Upper lobe of right lung (tissue), 1 donor: ENCODE measurements at regions not wholly inside any gene's neighbourhood (a gene's known extent, or its start where the extent isn't known, plus 50 kb on each side); places are given as distances from the start of the nearest gene placed in this dataset.

Experiments used
- ATAC-seq: fragments of 200-7000 bp; cut with Tn5 transposase; one replicate; pipeline ENCODE4 v1.9.1; 2020; ENCODE audit warnings: mild to moderate bottlenecking, moderate library complexity
- DNase-seq: peaks from one replicate; pipeline ENCODE4 v3.0.0-alpha.2; 2020
- H3K27ac ChIP-seq: fragments of 200-600 bp; one replicate; pipeline ENCODE4 v1.8.0; 2022
- H3K27me3 ChIP-seq: fragments of 200-600 bp; one replicate; pipeline ENCODE4 v1.8.0; 2022; ENCODE audit warnings: mild to moderate bottlenecking
- H3K36me3 ChIP-seq: fragments of 200-600 bp; one replicate; pipeline ENCODE4 v1.8.0; 2022
- H3K4me1 ChIP-seq: fragments of 200-600 bp; one replicate; pipeline ENCODE4 v1.8.0; 2022
- H3K4me3 ChIP-seq: fragments of 200-600 bp; one replicate; pipeline ENCODE4 v1.8.0; 2022; ENCODE audit warnings: mild to moderate bottlenecking
- H3K9me3 ChIP-seq: fragments of 200-600 bp; one replicate; pipeline ENCODE4 v1.8.0; 2022
- CTCF ChIP-seq: fragments of 200-600 bp; IDR thresholded peaks from one replicate; pipeline ENCODE4 v1.8.0; 2022; ENCODE audit warnings: antibody characterized with exemption
- intact Hi-C: fragments of 100-400 bp; cut with DNase I; formaldehyde crosslinking; loops from one replicate; pipeline ENCODE4 v1.11.0; 2022
- donor health status: DM: no; HTN: yes; CAD: no; lungs with severe emphysema.

DNA sequence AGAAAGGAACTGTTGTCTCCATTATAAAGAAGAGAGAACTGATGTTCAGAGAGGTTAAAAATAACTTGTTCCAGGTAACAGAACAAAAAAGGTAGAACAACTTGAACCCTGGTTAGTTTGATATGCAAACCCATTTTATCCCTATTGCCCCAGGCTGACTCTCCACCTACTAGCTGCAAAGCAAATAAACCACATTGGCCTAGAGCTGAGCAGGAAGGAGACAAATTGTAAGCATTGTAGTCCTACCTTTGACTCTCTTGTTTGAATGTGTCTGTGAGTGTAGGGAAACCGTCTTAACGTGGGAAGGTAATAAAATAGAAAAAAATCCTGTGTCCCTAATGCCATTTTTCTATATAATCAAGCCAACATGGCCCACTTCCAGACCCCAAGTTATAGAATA, 126.4 kb downstream of the CCER1 start:
- intact Hi-C loops = no loop called here
- no peaks in the 10 kb centered on the region for H3K4me1 ChIP-seq
- ATAC-seq (no peak), DNase-seq (no peak)
- H3K27me3 ChIP-seq = no peaks in the 10 kb centered on the region
- H3K9me3 ChIP-seq = no peaks in the 10 kb centered on the region
- H3K36me3 ChIP-seq = no peaks in the 10 kb centered on the region
- no peak for TF ChIP-seq CTCF
- H3K4me3 ChIP-seq = no peak overlapping the region
- H3K27ac ChIP-seq = no peak overlapping the region

DNA sequence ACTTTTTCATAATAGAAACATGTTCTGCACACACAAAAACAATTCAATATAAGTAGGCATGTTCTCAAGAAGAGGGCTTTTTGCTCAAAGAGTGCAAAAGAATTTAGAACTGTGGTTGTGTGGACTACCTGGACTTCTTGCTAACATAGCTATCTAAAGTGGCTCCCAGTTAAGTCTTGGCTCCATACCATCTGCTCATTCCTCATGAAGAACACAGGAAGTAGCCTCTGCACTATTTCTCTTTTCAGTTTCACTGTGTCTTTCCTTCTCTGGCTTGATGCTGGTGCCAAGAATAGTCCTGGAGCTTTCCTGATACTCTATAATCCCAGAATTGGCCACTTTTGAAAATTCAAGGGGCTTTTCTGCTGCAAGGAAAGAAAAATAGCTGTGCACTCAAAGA, 127.4 kb downstream of the CCER1 start:
- no peak for TF ChIP-seq CTCF
- intact Hi-C loops = no loop called here
- no peak for ATAC-seq

GRCh38 chr12:90826036-90826435, 128.9 kb downstream of the CCER1 start:
- TF ChIP-seq CTCF = no peak
- ATAC-seq = no peak

More for the DNA sequence above, 127.4 kb downstream of the CCER1 start:
- Histone ChIP-seq H3K27ac (no peak overlapping the region), H3K4me3 (no peak overlapping the region), H3K4me1 (no peaks in the 10 kb centered on the region), H3K36me3 (no peaks in the 10 kb centered on the region), H3K27me3 (no peaks in the 10 kb centered on the region), H3K9me3 (no peaks in the 10 kb centered on the region)
- DNase-seq = no peak

DNA sequence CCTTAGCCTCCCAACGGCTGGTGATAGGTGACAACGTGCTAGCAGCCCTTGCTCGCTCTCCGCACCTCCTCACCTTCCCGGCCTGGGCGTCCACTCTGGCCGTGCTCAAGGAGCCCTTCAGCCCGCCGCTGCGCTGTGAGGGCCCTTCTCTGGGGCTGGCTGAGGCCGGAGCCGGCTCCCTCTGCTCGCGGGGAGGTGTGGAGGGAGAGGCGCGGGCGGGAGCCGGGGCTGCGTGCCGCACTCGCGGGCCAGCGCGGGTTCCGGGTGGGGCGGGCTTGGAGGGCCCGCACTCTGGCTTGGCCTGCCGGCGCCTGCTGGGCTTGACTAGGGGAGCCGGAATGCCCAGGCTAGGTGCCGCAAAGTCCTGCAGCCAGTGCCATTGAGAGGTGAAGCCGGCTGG, 131.1 kb downstream of the CCER1 start:
- TF ChIP-seq CTCF = no peak
- no peak overlapping the region for H3K27ac ChIP-seq
- intact Hi-C loops = no loop called here
- H3K4me3 ChIP-seq = no peak overlapping the region
- H3K9me3 ChIP-seq = no peaks in the 10 kb centered on the region
- H3K36me3 ChIP-seq = no peaks in the 10 kb centered on the region
- no peaks in the 10 kb centered on the region for H3K27me3 ChIP-seq
- H3K4me1 ChIP-seq = no peaks in the 10 kb centered on the region
- ATAC-seq = no peak
- no peak for DNase-seq

More at GRCh38 chr12:90826036-90826435, 128.9 kb downstream of the CCER1 start:
- H3K36me3 ChIP-seq = no peaks in the 10 kb centered on the region
- intact Hi-C loops = no loop called here
- no peaks in the 10 kb centered on the region for H3K4me1 ChIP-seq
- DNase-seq = no peak
- H3K27me3 ChIP-seq = no peaks in the 10 kb centered on the region
- H3K4me3 ChIP-seq = no peak overlapping the region
- H3K27ac ChIP-seq = no peak overlapping the region
- no peaks in the 10 kb centered on the region for H3K9me3 ChIP-seq

- Histone ChIP-seq H3K4me1 (no peaks in the 10 kb centered on the region), H3K27me3 (no peaks in the 10 kb centered on the region), H3K9me3 (no peaks in the 10 kb centered on the region), H3K27ac (no peak overlapping the region), H3K4me3 (no peak overlapping the region), H3K36me3 (no peaks in the 10 kb centered on the region)
- no peak for TF ChIP-seq CTCF
- intact Hi-C loops = no loop called here
- no peak for DNase-seq
- no peak for ATAC-seq
Observed at GRCh38 chr12:90819709-90820108, 135.3 kb downstream of the CCER1 start.

DNA sequence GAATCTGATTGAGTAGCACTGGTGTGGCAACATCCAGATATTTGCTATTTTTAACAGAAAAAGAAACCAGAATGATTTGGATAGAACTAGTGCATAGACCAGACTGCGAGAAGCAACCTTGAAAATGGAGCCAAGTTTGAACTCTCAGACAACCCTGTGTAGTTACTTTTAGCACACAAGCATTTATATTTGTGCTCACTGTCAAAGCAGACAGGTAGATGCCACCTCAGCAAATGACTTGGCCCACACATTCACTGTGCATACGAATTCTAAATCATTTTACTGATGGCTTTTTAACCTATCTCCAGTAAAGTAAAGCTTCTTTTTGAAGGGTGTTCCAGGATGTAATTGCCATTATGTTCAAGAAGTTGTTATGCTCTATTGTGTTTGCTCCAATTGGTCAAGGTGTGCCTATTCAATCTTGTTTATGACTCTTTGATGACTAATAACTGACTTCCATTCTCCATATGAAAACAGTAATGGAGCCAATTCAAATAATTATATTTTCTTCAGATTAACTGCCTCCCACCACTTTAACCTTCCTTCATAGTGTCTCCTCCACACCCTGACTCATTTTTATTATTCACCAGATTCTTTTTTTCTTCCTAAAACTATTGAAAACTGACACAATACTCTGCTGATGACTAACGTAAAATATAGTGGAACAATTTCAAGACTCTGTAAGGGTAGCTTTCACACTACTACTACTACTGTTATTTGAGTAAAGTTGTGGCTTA, 138.5 kb downstream of the CCER1 start:
- Histone ChIP-seq H3K4me1 (no peaks in the 10 kb centered on the region), H3K4me3 (no peak overlapping the region), H3K36me3 (no peaks in the 10 kb centered on the region), H3K9me3 (no peaks in the 10 kb centered on the region), H3K27me3 (no peaks in the 10 kb centered on the region), H3K27ac (no peak overlapping the region)
- DNase-seq (no peak), ATAC-seq (no peak)
- intact Hi-C loops = no loop called here
- no peak for TF ChIP-seq CTCF
